GM18511 (cell line): ENCODE measurements at regions not wholly inside any gene's neighbourhood (a gene's known extent, or its start where the extent isn't known, plus 50 kb on each side); places are given as distances from the start of the nearest gene placed in this dataset.

Source experiments
- ATAC-seq: cut with Tn5 transposase; IDR thresholded peaks from one replicate; pipeline ENCODE4 v1.9.1; 2021; ENCODE audit warnings: mild to moderate bottlenecking, moderate library complexity; ENCODE audit not compliant: unreplicated experiment

- no peak for ATAC-seq
Observed at GRCh38 chr6:106918115-106918514, 56.4 kb downstream of the CD24 start.

- ATAC-seq: no peak
Observed at GRCh38 chr6:106916891-106917290, 57.6 kb downstream of the CD24 start.

GRCh38 chr6:106913676-106914280 lies 60.8 kb downstream of the CD24 start:
- peak; percentile 75 for ATAC-seq

GRCh38 chr6:106913111-106913510 lies 61.4 kb downstream of the CD24 start:
- no peak for ATAC-seq

GRCh38 chr6:106912091-106912490 lies 62.4 kb downstream of the CD24 start:
- no peak for ATAC-seq

DNA sequence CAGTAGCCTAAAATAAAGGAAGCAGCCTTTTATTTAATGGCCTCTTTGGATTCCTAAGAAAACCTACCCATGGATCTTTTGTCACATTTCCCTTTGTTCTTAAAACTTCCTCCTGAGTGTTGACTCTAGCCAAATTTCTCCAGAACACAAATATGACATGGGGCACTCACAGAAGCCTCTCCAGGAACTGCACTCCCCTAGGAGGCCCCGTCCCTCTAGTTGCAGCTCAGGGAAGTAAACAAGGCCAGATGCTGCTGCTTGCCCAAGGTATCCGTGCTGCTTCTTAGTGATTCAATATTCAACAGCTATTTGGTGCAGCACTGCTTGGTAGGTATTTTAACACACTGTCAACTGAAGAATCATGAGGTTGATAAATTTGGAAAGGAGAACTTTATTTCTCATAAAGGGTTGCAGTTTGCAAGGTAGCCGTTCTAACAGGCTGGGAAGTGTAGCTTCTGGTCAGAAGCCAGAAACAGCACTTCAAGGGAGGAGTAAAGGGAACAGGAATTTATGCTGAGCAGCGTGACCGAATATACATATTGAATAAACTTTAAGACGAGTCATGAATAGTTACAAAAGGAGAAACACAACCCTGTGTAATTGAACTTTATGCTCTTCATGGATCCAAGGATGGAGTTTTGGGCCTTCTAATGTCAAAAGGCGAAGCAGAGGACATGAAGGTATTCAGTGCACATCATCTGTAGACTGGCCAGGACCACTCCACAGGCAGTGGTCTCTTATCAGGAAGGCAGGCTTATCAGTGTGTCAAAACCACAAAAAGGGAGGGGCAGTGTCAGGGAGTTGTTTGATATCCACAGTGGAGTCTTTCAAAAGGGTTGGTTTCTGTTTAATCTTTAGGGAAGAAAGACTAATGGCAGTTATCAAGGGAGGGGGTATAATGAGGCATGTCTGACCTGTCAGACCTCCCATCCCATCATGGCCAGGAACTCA lies 63.3 kb downstream of the CD24 start:
- ATAC-seq: no peak

DNA sequence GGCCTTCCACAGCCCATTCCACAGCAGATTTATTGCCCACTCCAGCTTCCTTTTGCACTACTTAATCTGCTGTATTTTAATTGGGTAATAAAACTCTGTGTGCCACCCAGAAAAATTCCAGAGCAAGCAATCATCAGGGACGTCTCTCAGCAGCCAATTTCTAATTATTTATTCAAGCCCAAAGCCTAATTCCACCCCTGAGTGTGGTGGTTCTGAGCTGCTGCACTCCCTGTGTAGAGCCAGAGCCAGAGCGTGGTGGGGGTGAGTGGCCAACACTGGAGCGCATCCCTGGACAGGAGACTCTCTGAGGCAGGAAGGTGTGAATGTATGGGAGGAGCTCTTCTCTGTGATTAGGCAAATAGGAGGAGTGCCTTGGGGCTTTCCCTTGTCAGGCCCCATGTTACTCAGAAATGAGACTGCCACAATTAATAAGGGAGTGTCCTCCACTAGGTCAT lies 66.1 kb downstream of the CD24 start:
- no peak for ATAC-seq

DNA sequence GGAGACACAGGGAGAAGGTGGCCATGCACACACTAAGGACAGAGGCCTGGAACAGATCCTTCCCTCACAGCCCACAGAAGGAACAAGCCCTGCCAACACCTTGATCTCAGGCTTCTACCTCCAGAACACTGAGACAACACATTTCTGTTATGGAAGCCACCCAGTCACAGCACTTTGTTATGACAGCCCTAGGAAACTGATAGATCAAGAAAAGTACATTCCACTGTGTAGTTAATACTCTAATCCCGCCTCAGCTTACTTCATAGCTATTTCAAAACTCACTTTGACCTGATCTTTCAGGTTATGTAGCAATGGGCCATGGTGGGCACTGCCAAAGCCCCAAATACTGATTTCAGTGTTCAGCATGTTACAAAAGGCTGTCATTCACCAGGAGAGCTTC lies 66.8 kb downstream of the CD24 start:
- ATAC-seq: no peak

DNA sequence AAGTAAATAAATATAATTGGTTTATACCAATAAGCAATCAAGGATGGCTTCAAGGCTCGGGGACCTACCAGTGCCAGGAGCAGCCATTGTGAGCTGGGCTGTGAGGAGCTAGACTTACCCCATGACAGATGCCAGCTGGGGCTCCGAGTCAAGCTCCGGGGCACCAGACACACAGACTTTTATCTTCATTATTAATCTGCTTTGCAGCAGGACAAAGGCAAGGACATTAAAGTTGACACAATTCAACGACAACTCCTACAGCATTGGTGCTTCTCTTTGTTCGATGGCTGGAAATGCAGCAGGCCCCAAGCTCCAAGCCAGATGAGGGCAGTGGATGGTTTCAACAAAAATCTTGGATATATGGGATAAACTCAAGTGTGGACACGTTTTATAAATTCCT lies 68.3 kb downstream of the CD24 start:
- no peak for ATAC-seq

DNA sequence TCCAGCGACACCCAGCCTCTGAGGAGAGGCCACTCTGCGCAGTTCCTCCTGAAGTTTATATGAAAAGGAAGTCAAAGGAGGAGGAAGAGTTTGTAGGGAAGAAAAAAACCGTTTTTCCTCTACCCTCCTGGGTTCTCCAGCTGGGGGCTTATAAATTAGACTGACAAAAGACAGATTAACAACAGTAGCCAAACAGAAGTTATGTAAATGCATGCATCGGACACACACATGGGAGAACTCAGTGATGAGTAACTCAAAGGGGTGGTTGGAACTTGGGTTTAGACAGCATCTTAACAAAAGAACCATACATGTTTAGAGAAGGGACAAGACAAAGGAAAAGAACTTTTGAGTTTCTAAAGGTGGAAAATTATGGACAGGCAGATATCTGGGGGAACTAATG lies 71.2 kb downstream of the CD24 start:
- no peak for ATAC-seq

GRCh38 chr6:106901062-106901461 lies 73.5 kb downstream of the CD24 start:
- no peak for ATAC-seq

DNA sequence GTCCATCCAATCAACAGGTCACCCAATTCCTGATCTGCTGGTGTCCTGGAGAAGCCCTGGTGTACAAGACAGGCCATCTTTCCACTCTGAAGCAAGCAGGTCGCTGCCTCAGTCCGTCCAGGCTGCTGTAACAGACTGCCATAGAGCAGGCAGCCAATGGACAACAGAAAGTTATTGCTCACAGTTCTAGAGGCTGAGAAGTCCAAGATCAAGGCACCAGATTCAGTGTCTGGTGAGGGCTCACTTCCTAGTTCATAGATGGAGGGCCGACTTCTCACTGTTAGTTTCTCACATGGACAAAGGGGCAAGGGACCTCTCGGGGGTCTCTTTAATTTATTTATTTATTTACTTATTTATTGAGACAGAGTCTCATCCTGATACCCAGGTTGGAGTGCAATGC lies 74.8 kb downstream of the CD24 start:
- ATAC-seq: no peak

- ATAC-seq: no peak
Observed at GRCh38 chr6:106897580-106897979, 76.9 kb downstream of the CD24 start.

- no peak for ATAC-seq
Observed at GRCh38 chr6:106895703-106896040, 78.9 kb downstream of the CD24 start.

DNA sequence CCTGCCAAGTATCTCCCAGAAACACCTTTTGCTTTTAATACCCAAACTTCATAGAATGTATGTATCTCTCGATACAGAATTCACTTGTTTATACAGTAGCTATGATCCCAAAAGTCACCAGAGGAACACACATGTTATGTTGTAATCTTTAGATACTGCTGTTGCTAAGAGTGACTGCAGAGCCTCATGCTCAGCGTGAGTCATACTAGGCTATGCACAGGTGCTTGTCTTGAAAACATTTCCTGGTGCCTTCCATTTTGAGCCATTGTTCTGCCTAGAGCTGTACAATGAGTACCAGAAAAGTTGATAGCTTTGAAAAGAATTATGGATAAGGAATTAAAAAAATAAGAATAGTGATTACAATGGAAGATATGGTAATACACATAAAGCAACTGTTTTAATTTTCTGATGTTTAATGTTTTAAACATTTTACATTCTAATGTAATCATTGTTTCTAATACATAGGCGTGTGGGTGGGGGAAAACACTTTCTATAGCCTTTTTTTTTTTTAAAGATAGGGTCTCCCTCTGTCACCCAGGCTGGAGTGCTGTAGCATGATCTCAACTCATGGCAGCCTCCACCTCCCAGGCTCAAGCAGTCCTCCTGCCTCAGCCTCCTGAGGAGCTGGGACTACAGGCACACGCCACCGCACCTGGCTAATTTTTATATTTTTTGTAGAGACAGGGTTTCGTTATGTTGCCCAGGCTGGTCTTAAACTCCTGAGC lies 79.4 kb downstream of the CD24 start:
- no peak for ATAC-seq

- no peak for ATAC-seq
Observed at GRCh38 chr6:106892186-106892585, 82.3 kb downstream of the CD24 start.

GRCh38 chr6:106890447-106890846 lies 84.1 kb downstream of the CD24 start:
- no peak for ATAC-seq

DNA sequence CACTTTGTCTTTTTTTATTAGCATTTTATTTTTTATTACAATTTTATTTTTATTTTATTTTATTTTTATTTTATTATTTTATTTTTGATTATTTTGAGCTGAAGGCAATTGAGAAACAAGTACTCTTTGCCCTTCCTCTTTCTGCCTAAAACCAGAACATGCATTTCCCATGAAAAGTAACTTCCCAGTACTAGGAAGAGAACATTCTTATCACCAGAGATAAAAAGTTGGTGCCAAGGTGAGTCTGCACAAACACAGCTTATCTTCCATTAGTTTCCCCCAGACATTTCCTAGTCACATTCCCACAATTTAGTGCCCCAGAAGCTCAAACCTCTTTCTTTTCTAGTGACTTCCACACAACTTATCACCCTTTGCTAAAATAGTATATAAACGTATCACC lies 84.8 kb downstream of the CD24 start:
- ATAC-seq: no peak

DNA sequence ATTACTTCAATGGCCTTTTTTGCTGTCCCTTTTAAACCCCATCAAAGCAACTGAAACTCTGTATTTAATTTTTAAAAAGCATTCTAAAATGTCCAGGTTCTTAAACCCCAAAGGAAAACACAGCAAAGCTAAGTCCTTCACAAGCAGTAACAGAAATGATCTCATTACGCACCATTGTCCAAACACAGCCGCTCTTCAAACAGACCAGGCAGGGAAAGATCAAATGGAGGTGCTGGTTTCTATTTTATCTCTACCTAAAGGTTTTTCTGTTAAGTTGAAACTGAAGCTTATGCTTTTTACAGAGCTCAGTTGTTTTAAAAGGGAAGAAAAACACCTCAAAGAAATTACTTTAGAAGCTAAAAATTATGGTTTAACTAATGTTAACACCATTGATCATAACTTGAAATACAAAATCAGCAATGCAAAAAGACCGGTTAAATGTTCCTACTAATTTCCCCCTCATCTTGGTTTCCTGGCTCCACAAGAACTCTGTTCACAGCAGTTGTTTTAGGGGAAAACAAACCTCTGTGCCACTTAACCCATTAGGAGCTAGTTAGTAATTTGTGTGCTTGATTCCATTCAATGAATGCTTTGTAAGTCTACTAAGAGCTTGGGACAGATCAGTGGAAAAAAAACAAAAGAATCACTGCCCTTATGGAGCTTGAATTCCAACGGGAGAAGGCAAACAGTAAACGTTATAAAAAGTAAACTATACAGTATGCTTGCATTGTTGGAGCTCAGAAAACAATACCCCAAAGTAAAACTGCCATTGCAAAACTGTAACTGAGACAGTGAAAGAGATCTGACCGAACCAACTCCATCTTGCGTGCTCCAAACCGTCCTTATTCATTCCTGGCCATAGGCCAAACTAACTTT lies 87.4 kb downstream of the CD24 start:
- ATAC-seq: no peak

- ATAC-seq: no peak
Observed at GRCh38 chr6:106886081-106886843, 88.3 kb downstream of the CD24 start.
